Colonic mucosa (tissue), 4 donors: ENCODE measurements at regions not wholly inside any gene's neighbourhood (a gene's known extent, or its start where the extent isn't known, plus 50 kb on each side); places are given as distances from the start of the nearest gene placed in this dataset.

Source experiments
- DNase-seq: peaks from one replicate; pipeline ENCODE4 v3.0.0-alpha.2; 2020
- H3K27ac ChIP-seq: fragments of 200-600 bp; one replicate; pipeline ENCODE4 v1.8.0; 2021
- H3K27me3 ChIP-seq: fragments of 200-600 bp; one replicate; pipeline ENCODE4 v1.8.0; 2021
- H3K36me3 ChIP-seq: fragments of 200-600 bp; one replicate; pipeline ENCODE4 v1.8.0; 2021
- H3K4me1 ChIP-seq: fragments of 200-600 bp; one replicate; pipeline ENCODE4 v1.8.0; 2021; ENCODE audit warnings: mild to moderate bottlenecking
- H3K4me3 ChIP-seq: fragments of 200-600 bp; one replicate; pipeline ENCODE4 v1.8.0; 2021
- H3K9ac ChIP-seq, 2 donors: one replicate each; pipeline ENCODE4 v1.7.0; 2013; ENCODE audit warnings: control low read depth in 2 of 2, low read depth in 2 of 2, low read length in 2 of 2
- H3K9me3 ChIP-seq: fragments of 200-600 bp; one replicate; pipeline ENCODE4 v1.8.0; 2021
- intact Hi-C: fragments of 100-400 bp; cut with DNase I; formaldehyde crosslinking; loops from one replicate; pipeline ENCODE4 v1.14.1; 2022
- TF ChIP-seq, protein P1 (sequence below): fragments of 200-600 bp; IDR thresholded peaks from one replicate; pipeline ENCODE4 v1.8.0; 2022; ENCODE audit warnings: antibody characterized with exemption, mild to moderate bottlenecking
- donor health status: healthy.
- donor health status: DM: no; HTN: no; CAD: no.
- donor health status: DM: no; HTN: no; CAD: no.

GRCh38 chr2:64312622-64313397 lies 141.2 kb upstream of the LGALSL start:
- H3K4me3 ChIP-seq: no peak overlapping the region
- intact Hi-C loops: loop anchor here (5.0 to 10.0 kb wide), 2 partner anchors 158 to 266 kb away; no protein-coding TSS in a partner anchor
- no peak overlapping the region for H3K9ac ChIP-seq

GRCh38 chr2:64313398-64313723 lies 140.6 kb upstream of the LGALSL start:
- Histone ChIP-seq H3K27ac (no peak overlapping the region), H3K4me3 (no peak overlapping the region), H3K27me3 (no peaks in the 10 kb centered on the region), H3K9ac (no peak overlapping the region), H3K36me3 (no peaks in the 10 kb centered on the region), H3K4me1 (no peaks in the 10 kb centered on the region), H3K9me3 (no peaks in the 10 kb centered on the region)
- TF ChIP-seq, protein P1, sequence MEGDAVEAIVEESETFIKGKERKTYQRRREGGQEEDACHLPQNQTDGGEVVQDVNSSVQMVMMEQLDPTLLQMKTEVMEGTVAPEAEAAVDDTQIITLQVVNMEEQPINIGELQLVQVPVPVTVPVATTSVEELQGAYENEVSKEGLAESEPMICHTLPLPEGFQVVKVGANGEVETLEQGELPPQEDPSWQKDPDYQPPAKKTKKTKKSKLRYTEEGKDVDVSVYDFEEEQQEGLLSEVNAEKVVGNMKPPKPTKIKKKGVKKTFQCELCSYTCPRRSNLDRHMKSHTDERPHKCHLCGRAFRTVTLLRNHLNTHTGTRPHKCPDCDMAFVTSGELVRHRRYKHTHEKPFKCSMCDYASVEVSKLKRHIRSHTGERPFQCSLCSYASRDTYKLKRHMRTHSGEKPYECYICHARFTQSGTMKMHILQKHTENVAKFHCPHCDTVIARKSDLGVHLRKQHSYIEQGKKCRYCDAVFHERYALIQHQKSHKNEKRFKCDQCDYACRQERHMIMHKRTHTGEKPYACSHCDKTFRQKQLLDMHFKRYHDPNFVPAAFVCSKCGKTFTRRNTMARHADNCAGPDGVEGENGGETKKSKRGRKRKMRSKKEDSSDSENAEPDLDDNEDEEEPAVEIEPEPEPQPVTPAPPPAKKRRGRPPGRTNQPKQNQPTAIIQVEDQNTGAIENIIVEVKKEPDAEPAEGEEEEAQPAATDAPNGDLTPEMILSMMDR: no peak
- no peak for DNase-seq
- intact Hi-C loops: loop anchor here (5.0 to 10.0 kb wide), 2 partner anchors 159 to 266 kb away; no protein-coding TSS in a partner anchor

More at GRCh38 chr2:64312622-64313397, 141.2 kb upstream of the LGALSL start:
- H3K9me3 ChIP-seq: no peaks in the 10 kb centered on the region
- TF ChIP-seq, protein P1: no peak
- H3K27ac ChIP-seq: no peak overlapping the region
- H3K4me1 ChIP-seq: no peaks in the 10 kb centered on the region
- H3K27me3 ChIP-seq: no peaks in the 10 kb centered on the region
- no peak for DNase-seq
- no peaks in the 10 kb centered on the region for H3K36me3 ChIP-seq

- Histone ChIP-seq H3K9me3 (no peaks in the 10 kb centered on the region), H3K36me3 (no peaks in the 10 kb centered on the region), H3K9ac (no peak overlapping the region), H3K4me1 (no peaks in the 10 kb centered on the region), H3K4me3 (no peak overlapping the region), H3K27me3 (no peaks in the 10 kb centered on the region), H3K27ac (no peak overlapping the region)
- intact Hi-C loops: loop anchor here (10.0 kb wide), 1 partner anchor 161 kb away; no protein-coding TSS in a partner anchor
- DNase-seq: no peak
- TF ChIP-seq, protein P1: no peak
These were observed 138.5 kb upstream of the LGALSL start for GRCh38 chr2:64315291-64315960.

GRCh38 chr2:64317707-64318475 lies 136.1 kb upstream of the LGALSL start:
- Histone ChIP-seq H3K27ac (no peak overlapping the region), H3K9me3 (no peaks in the 10 kb centered on the region), H3K9ac (no peak overlapping the region), H3K36me3 (no peaks in the 10 kb centered on the region), H3K27me3 (no peaks in the 10 kb centered on the region), H3K4me3 (no peak overlapping the region), H3K4me1 (no peaks in the 10 kb centered on the region)
- TF ChIP-seq, protein P1: no peak
- intact Hi-C loops: loop anchor here (10.0 kb wide), 1 partner anchor 163 kb away; no protein-coding TSS in a partner anchor
- DNase-seq: peak; percentile 4

DNA sequence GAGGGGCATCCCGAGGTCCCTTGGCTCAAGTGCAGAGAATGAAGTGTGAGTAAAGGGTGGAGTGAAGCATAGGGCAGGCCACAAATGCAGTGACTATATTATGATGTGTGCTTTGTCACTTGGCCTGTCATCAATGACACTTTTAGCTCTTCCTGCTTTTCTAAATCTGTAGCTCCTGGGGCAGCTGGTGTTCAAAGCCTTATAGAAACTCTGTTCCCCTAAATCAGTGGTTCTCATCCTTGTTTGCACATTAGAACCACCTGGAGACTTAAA lies 135.6 kb upstream of the LGALSL start:
- DNase-seq: no peak
- TF ChIP-seq, protein P1: no peak
- H3K4me1 ChIP-seq: no peaks in the 10 kb centered on the region
- intact Hi-C loops: loop anchor here (10.0 kb wide), 1 partner anchor 164 kb away; no protein-coding TSS in a partner anchor
- H3K9ac ChIP-seq: no peak overlapping the region
- no peaks in the 10 kb centered on the region for H3K36me3 ChIP-seq
- H3K27me3 ChIP-seq: no peaks in the 10 kb centered on the region
- no peak overlapping the region for H3K4me3 ChIP-seq
- H3K9me3 ChIP-seq: no peaks in the 10 kb centered on the region
- H3K27ac ChIP-seq: no peak overlapping the region
